HG03342 (cell line): ENCODE measurements at regions not wholly inside any gene's neighbourhood (a gene's known extent, or its start where the extent isn't known, plus 50 kb on each side); places are given as distances from the start of the nearest gene placed in this dataset.
"Not testable (repeated sequence)": the region's sequence is repeated elsewhere in the genome, so short reads cannot be mapped to it uniquely, and the experiment has no call there.

Experiments
- ATAC-seq: cut with Tn5 transposase; IDR thresholded peaks from one replicate; pipeline ENCODE4 v1.9.1; 2021; ENCODE audit warnings: mild to moderate bottlenecking, moderate library complexity; ENCODE audit not compliant: unreplicated experiment

DNA sequence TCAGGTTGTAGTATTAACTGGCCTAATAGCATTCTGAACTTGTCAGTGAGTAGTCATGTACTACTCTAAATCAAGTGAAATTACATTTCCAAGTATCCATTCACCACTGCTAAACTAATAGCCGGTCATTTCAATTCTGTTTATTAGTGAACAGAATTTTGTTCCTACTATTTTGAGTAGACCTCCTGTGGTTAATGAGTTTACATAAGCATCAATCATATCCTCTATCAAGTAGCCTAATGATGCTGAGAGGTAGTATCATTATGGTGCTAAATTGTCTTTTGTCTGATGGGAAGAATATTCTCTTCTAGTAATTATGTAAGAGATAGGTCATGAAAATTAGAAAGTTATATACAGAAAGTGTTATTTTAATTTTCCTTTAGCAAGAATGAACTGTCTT, 602.8 kb downstream of the KCNT2 start:
- ATAC-seq, result no peak

DNA sequence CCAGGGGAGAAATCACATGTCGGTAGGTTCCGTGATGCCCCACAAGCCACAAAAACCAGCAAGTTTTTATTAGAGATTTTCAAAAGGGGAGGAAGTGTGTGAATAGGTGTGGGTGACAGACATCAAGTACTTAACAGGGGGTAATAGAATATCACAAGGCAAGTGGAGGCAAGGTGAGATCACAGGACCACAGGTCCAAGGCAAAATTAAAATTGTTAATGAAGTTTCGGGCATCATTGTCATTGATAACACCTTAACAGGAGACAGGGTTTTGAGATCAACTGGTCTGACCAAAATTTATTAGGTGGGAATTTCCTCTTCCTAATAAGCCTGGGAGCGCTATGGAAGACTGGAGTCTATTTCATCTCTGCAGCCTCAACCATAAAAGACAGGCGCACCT, 603.9 kb downstream of the KCNT2 start:
- ATAC-seq, result not testable (repeated sequence)

DNA sequence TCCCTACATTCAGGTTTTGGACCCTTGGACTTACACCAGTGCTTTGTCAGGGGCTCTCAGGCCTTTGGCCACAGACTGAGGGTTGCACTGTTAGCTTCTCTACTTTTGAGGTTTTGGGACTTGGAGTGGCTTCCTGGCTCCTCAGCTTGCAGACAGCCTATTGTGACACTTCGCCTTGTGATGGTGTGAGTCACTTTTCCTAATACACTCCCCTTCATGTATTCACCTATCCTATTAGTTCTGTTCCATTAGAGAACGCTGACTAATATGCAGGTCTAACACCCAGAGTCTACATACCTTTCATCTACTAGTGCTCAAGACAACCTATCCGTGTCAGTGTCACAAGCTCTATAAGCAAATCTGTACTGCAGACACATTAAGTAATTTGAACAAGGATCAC, 605.3 kb downstream of the KCNT2 start:
- no peak for ATAC-seq

GRCh38 chr1:196002296-196002695, 605.9 kb downstream of the KCNT2 start:
- ATAC-seq, result not testable (repeated sequence)

DNA sequence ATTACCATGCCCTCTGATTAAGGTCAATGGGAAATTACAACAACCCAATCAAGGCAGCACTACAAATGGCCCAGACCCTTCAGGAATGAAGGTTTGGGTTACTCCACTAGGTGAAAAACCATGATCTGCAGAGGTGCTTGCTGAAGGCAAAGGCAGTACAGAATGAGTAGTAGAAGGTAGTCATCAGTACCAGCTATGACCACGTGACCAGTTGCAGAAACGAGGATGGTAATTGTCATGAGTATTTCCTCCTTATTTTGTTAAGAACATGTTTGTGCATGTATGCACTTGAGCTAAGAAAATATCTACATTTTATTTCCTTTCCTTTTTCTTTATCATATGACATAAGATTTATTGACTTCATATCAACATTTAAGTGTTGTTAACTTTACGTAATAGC, 607.1 kb downstream of the KCNT2 start:
- no peak for ATAC-seq

DNA sequence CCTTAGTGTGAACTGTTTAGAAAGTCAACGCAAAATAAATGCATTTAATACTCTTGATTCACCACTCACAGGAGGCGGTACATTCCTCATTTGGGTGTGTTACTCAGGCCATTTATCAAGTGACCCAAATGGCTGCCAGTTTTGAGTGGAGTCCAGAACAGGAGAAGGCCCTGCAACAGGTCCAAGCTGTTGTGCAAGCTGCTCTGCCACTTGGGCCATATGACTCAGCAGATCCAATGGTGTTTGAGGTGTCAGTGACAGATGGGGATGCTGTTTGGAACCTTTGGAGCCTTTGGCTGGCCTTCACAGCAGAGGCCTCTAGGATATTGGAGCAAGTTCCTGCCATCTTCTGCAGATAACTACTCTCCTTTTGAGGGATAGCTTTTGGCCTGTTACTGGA, 609.2 kb downstream of the KCNT2 start:
- ATAC-seq, result no peak

- no peak for ATAC-seq
Measured at GRCh38 chr1:195981448-195982139, 626.6 kb downstream of the KCNT2 start.

- no peak for ATAC-seq
Measured at GRCh38 chr1:195979646-195980045, 628.6 kb downstream of the KCNT2 start.

DNA sequence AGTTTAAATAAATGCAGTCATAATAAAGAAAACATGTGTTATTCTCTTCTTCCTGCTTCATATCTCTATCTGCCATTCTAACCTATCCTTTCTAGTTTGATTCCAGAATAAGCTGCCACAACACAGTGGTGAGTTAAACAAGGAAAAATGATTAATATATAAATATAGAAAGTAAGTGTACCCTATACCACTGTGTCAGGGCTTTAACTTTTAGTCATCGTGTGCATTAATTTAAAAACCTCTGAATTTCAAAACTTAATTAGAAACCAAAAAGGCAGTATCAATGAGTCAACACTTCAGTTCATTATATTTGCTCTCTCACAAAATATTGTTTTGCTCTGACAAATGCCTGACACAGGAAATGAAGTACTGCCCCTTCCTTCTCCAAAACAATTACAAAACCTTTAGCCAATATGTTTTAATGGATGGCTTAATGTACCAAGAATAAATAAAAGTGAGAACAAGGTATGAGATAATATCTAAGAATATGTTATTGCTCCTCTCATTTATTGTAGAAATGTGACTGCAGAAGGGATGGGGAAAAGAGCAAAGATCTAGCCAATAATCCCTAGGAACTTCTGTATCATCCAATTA, 634.8 kb downstream of the KCNT2 start:
- ATAC-seq, result no peak

DNA sequence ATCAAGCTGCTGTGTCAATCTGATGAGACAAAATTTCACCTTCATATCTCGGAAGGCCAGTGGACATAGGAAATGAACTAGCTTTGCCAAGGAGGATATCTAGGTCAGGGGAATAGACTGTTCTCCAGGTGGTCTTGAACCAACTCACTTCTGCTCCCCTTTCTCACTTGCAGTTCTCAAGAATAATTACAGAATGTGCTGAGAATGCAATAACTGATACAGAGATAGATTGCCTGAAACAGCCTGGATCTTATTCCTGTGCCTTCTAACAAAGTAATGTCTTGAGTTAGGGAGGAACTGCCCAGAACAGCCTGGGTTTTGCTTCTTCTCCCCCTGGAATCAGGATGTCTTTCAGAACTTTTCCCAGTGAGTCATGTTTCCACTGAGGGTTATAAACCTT, 636.7 kb downstream of the KCNT2 start:
- ATAC-seq, result no peak

- no peak for ATAC-seq
Measured at GRCh38 chr1:195970209-195970608, 638.0 kb downstream of the KCNT2 start.

GRCh38 chr1:195965475-195965874, 642.8 kb downstream of the KCNT2 start:
- ATAC-seq, result no peak

DNA sequence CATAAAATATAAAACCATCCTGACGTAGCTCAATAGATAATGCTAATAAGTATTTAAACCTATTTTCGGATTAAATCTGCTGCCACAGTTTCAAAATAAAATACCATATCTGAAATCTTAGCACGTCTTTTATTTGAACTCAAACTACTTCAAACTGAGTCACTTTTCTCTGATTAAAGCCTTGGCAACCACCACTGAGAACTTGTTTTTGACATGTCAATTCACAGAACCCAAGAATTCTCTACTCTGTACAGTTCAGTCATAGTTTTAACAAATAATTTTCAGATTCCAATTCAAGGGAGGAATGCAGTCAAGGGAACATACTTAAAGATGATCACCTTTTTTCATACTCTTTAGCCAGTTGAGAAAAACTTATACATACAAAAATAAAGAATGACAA, 643.2 kb downstream of the KCNT2 start:
- no peak for ATAC-seq

DNA sequence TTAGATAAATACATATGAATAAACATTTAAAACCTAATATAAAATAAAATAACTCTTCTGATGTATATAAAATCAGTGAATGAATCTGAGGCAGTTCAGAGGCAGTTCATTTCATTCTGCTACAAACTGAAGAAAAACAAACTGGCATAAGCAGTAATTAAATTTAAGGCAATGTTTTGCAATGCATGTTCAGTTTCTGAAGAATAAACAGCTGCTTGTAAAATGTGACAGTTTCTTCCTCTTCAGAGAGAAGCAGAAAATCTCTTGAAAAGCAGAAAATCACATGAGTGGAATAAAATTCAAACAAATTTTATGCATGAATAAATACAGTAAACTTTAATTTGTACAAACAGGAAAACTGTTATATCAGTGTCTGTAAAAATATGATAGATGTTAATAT, 643.7 kb downstream of the KCNT2 start:
- ATAC-seq, result no peak

DNA sequence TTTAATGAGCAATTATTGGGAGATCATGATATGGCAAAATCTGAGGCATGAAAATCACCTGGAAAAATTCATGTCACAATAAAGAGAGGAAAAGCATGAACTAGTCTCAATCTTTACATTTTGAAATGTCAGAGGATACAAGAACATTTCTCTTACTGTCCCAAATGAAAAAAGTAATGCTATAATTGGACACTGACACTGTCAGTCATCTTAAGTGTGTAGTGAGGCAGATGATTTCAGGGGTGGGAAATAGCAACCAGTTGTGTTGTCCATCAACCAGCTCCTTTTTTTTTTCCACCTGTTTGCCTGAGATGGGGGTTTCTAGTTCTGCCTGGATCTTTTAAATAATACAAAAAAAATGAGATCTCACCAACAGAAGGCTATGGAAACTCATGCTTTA, 646.2 kb downstream of the KCNT2 start:
- ATAC-seq, result no peak

GRCh38 chr1:195960580-195960979, 647.7 kb downstream of the KCNT2 start:
- no peak for ATAC-seq

DNA sequence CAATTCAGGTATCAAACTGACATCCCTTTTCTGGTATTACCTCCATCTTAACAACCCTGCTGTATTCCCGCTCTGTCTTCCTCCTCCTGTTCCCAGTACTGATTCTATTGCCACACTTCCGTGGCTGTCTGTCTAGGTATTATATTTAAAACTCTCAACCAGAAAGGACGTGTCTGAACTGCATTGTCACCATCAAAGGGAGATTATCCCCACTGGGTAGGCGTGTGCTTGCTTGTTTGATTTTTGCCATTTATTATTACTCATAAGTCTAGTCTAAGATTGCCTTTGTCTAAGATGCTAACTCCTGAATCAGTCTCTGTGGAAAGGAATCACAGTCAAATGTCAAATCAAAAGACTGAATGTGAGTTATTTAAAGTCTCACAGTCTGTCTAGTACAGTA, 650.1 kb downstream of the KCNT2 start:
- ATAC-seq, result no peak

- ATAC-seq, result no peak
Measured at GRCh38 chr1:195956845-195957244, 651.4 kb downstream of the KCNT2 start.

GRCh38 chr1:195954848-195955247, 653.4 kb downstream of the KCNT2 start:
- no peak for ATAC-seq

- ATAC-seq, result no peak
Measured at GRCh38 chr1:195951313-195951712, 656.9 kb downstream of the KCNT2 start.

DNA sequence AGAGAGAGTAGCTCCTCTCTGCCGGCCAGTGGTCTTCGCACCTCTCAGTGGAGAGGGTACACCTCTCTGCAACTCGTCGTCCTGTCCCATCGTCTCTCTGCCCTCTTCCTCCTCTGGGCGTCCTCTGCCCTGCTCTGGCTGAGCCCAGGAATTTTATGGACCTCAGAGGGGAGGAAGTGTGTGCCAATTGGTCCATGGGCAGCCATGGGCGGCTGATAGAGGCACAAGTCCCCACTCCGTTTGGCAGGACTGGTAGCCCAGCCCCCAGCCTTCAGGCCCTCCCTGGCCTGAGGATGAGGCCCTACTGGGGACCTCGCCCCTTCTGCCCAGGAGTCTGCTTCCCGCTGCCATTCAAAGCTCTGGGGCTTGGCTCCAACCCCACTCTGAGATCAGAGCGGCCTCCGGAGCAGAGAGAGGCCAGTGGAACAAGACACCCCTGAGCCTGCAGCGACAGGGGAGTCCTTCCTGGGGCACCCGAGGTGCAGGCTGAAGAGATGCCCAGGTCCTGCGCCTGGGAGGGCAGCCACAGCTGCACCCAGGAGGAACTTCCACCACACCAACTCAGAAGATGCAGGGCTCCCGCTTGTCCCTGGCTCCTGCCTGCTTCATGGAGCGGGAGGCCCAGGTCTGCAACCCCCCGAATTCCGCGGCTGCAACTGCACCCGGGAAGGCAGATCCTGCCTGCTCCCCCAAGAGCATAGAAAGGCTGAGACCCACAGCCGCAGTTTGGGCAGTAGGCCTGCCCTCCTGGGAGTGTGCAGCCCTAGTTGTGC, 659.9 kb downstream of the KCNT2 start:
- no peak for ATAC-seq

DNA sequence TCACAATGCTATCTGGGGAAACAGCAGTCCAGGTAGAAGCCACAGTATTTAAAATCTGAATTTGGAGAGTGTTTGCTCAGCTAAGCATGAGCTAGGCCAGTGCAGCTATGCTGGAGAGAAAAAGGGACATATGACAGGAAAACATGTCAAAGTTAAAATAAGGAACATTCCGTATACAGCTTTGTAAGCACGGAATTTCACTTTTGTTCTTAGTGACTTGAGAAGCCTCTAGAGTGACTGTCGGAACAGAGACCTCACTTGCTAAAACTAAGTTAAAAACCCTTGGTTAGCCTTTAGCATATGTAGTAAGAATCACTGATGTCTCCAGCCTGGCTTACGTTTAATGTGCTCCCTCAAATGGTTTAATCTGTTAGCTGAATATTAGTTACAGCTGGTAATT, 661.7 kb downstream of the KCNT2 start:
- no peak for ATAC-seq
